Stimulated activated CD8-positive, alpha-beta memory T cell treated with anti-CD3 and anti-CD28 coated beads, Interleukin-2, amount 100 ng/mL, for 48 hours (primary cell): ENCODE measurements at regions not wholly inside any gene's neighbourhood (a gene's known extent, or its start where the extent isn't known, plus 50 kb on each side); places are given as distances from the start of the nearest gene placed in this dataset.
"Not testable (repeated sequence)": the region's sequence is repeated elsewhere in the genome, so short reads cannot be mapped to it uniquely, and the experiment has no call there.

ENCODE experiments used
- DNase-seq, 2 donors: peaks; one replicate each; pipeline ENCODE4 v3.0.0-alpha.2; 2020; ENCODE audit warnings: low read depth in 2 of 2

GRCh38 chr4:24001486-24002329 is 111.9 kb upstream of the PPARGC1A start:
- no peak for DNase-seq

GRCh38 chr4:24000470-24000831 is 110.6 kb upstream of the PPARGC1A start:
- DNase-seq: no peak

DNA sequence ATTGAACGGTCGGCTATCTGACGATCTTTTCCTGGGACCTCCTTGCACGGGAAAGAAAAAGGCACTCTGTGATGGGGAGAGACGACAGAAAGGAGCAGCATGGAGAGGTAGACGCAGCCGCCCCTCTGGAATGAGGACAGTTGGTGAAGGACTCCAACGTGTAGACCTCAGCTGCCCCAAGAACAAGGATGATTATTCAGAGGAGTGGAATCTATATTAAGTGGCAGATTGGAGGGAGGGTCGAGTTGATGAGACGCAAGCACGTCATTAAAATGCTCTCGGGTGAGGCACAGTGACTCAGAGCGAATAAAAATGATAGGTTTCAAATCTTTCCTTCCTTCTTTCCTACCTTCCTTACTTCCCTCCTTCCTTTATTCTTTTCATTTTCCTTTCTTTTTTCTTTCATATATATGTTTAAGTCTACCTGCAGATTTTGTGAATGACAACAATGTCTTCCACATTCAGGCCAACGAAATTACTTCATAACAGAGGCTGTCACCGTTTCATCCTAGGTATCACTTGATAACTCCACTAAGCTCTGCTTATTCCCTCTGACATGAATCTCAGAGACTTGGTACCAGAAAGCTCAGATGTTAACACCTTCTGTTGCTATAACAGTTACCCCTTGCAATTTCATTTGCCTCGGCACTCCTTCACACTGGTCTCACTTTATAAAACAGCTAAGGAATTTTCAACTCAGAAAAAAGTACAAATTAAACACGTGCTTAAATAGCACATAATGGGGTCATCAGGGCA is 110.0 kb upstream of the PPARGC1A start:
- no peak for DNase-seq

GRCh38 chr4:23993373-23993772 is 103.5 kb upstream of the PPARGC1A start:
- DNase-seq: no peak

GRCh38 chr4:23991444-23991843 is 101.6 kb upstream of the PPARGC1A start:
- no peak for DNase-seq

GRCh38 chr4:23986270-23986669 is 96.4 kb upstream of the PPARGC1A start:
- DNase-seq: no peak

DNA sequence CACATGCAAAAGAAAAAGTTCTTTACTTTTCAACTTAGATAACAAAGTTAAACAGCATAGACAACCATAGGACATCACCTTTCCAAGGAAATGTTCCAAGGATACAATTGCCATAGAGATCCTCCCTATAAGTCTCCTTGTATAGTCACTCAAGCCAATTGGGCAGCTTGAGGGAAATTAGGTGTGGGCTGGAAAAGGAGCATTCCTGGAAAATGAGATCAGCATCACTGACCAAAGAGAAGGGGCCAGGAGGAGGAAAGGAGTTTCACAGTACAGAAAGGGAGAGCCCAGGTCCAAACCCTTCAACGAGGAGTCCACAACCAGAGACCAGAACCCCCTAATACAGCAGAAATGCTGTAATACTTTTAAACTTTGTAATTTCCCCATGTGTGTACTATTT is 91.5 kb upstream of the PPARGC1A start:
- no peak for DNase-seq

DNA sequence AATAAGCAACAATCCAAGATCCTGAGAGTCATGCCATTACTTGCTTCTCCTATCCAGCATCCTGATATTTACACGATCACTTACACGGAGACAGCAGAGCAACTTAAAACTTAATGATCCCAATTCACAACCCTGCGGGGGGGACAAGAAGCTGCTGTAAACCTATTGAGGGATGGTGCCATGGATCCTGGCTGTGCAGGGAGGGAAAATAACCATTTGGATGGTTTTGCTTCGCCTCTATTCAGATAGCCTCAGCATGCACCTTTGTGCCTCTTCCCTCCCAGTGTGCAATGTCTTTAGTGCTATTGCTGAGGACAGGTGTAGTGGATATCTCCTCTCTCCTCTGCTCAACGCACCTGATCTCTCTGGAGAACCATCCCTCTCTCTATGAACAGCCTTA is 89.7 kb upstream of the PPARGC1A start:
- no peak for DNase-seq

- DNase-seq: no peak
Observed at GRCh38 chr4:23978002-23978401, 88.2 kb upstream of the PPARGC1A start.

DNA sequence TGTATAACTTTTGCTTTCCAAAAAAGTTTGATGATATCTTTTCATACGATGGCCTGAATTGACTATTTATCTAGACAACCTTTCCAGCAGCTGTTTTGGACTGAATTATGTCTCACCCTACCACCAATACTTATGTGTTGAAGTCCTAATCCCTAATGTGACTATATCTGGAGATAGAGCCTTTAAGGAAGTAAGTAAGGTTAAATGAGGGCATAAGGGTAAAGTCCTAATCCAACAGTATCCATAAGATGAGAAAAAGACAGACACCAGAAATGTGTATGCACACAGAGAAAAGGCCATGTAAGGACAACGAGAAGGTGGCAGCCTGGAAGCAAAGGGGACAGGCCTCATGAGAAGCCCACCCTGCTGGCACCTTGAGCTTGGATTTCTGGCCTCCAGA is 86.6 kb upstream of the PPARGC1A start:
- no peak for DNase-seq

GRCh38 chr4:23973308-23973855 is 83.5 kb upstream of the PPARGC1A start:
- DNase-seq: no peak

GRCh38 chr4:23972805-23973204 is 83.0 kb upstream of the PPARGC1A start:
- no peak for DNase-seq

GRCh38 chr4:23972187-23972586 is 82.3 kb upstream of the PPARGC1A start:
- no peak for DNase-seq

DNA sequence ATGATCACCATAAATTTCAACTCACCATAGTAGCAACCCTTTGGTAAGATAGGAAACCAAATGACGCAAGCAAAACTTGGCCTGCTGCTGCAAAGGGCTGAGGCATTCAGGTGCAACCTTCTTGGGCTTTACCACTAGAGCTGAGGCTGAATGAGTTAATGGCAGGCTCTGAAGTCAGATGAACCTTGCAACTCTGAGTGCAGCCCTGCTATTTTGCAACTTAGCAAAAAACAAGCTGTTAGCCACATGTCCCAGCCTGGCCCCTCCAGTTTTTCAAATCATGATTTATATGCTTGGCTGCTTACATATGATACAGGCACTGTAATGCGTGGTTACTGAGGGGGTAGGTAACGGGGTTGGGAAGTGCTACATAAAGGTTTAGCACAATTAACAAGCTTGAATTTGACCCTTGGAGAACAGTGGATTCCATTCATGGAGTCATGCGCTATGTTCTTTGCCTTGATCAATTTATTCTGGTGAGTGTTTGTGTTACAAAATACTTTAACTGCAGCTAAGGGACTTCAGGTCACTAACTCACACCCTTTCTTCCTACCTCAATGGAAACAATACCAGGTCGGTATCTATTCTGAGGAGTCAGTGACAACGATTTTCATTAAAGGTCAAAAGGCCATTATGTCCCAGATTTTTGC is 80.5 kb upstream of the PPARGC1A start:
- DNase-seq: no peak

DNA sequence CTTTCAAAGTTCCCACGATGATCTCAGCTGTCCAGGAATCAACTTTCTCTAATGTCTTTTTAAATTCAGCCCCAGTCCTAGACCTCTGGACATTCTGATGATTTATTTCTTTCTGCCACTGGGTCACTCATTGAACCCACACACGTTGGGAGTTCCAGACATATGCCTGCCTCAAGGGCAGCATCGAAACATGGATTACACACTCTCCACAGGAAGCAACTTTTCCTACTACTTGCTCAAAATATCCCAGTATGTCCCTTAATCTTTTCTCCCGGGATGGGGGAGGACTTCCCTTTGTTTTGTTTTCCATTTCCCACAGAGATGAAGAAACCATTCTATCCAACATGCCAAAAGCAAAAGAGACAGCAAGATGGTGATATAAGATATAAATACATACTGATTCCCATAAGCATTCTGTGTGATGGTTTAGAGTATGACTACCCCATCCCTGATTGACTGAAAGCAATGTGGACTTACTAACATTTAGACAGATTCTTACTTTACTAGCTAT is 79.8 kb upstream of the PPARGC1A start:
- DNase-seq: no peak

- DNase-seq: no peak
Observed at GRCh38 chr4:23967281-23967680, 77.4 kb upstream of the PPARGC1A start.

GRCh38 chr4:23966725-23967124 is 76.9 kb upstream of the PPARGC1A start:
- no peak for DNase-seq

- no peak for DNase-seq
Observed at GRCh38 chr4:23962462-23962861, 72.6 kb upstream of the PPARGC1A start.

DNA sequence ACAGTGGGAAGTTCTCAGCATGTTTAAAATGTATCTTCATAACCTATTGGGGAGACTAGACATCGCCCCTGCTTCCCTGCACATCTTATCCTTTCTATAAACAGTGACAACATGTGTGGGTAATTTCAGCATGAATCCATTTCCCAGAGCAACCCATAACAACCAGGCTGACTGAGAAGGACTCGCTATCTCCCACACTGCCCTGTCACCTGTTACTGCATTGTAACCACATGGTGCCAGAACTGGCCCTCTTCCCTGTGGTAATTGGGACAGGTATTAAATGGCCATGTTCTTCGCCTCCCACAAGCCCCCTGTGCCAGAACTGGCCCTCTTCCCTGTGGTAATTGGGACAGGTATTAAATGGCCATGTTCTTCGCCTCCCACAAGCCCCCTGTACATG is 71.5 kb upstream of the PPARGC1A start:
- DNase-seq: not testable (repeated sequence)

GRCh38 chr4:23959396-23960148 is 69.7 kb upstream of the PPARGC1A start:
- DNase-seq: no peak

GRCh38 chr4:23958749-23959148 is 68.9 kb upstream of the PPARGC1A start:
- no peak for DNase-seq
